ENCODE measurements at regions not wholly inside any gene's neighbourhood (a gene's known extent, or its start where the extent isn't known, plus 50 kb on each side); places are given as distances from the start of the nearest gene placed in this dataset.
"Not testable (repeated sequence)": the region's sequence is repeated elsewhere in the genome, so short reads cannot be mapped to it uniquely, and the experiment has no call there.

DNA sequence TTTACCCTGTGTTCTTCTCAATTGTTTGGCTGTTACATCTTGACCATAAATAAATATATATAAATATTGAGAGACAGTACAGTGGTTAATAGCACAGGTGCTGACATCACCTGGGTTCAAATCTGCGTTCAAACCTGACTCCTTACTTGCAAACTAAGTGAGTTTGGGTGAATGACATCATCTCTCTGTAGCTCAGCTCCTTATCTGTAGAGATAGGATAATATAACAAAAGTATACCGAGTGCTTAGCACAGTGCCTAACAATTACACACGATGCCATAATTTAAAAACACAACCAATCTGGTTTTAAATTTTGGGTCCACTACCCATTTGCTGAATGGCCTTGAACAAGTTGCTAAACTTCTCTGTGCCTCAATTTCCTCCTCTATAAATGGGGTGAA lies 86.6 kb downstream of the RRAGC start:
- Mint-ChIP-seq H3K36me3 (no peaks in the 10 kb centered on the region), H3K4me3 (no peak overlapping the region), H3K4me1 (no peaks in the 10 kb centered on the region), H3K27me3 (peaks cover 12% of the 10 kb centered on the region), H3K27ac (no peak overlapping the region), H3K9me3 (no peaks in the 10 kb centered on the region)

DNA sequence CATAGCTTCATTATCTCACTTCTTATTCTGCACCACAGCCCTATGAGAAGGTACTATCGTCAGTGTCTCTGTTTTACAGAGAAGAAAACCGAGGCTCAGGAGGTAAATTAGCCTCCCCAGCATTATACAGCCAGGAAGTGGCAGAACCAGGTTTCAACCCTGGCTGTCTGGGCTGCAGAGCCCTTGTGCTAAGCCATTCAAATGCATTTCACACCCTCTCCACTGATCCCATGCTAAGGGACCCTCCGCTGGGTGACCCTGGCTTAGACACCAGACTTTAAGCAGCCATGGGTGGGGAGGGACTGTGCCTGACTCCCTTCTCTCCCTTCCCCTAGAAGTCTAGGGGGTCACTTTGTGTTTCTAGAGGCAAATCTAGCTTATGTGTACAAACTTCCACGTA lies 87.5 kb downstream of the RRAGC start:
- Mint-ChIP-seq H3K4me1 (no peaks in the 10 kb centered on the region), H3K9me3 (no peaks in the 10 kb centered on the region), H3K36me3 (no peaks in the 10 kb centered on the region), H3K4me3 (no peak overlapping the region), H3K27ac (no peak overlapping the region), H3K27me3 (peaks cover 14% of the 10 kb centered on the region)

DNA sequence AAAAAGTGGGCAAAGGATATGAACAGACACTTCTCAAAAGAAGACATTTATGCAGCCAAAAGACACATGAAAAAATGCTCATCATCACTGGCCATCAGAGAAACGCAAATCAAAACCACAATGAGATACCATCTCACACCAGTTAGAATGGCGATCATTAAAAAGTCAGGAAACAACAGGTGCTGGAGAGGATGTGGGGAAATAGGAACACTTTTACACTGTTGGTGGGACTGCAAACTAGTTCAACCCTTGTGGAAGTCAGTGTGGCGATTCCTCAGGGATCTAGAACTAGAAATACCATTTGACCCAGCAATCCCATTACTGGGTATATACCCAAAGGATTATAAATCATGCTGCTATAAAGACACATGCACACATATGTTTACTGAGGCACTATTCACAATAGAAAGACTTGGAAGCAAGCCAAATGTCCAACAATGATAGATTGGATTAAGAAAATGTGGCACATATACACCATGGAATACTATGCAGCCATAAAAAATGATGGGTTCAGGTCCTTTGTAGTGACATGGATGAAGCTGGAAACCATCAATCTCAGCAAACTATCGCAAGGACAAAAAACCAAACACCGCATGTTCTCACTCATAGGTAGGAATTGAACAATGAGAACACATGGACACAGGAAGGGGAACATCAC lies 88.9 kb downstream of the RRAGC start:
- not testable (repeated sequence) for H3K4me3 Mint-ChIP-seq, H3K4me1 Mint-ChIP-seq, H3K36me3 Mint-ChIP-seq, H3K27ac Mint-ChIP-seq, H3K9me3 Mint-ChIP-seq
- peaks cover 13% of the 10 kb centered on the region for H3K27me3 Mint-ChIP-seq

DNA sequence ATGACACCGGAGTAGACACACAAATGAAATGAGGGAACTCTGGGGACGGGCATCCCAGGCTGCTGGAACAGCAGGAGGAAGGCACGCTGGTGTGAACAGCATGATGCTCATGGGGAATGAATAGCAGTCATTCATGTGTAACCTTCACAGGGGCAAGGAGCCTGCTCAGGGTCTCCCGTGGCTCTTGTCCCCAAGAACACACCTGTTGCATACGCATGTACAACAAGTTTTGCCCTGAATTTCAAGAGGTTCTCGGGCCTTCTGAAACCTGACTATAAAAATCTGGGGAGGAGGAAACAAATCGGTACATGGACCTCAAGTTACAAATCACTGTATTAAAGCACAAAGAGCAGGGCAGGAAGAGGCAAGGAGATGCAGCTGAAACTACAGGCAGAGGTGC lies 93.4 kb downstream of the RRAGC start:
- no peaks in the 10 kb centered on the region for H3K4me1 Mint-ChIP-seq
- H3K27ac Mint-ChIP-seq, result no peak overlapping the region
- H3K27me3 Mint-ChIP-seq, result peaks cover 11% of the 10 kb centered on the region
- H3K4me3 Mint-ChIP-seq, result no peak overlapping the region
- H3K9me3 Mint-ChIP-seq, result no peaks in the 10 kb centered on the region
- H3K36me3 Mint-ChIP-seq, result no peaks in the 10 kb centered on the region

DNA sequence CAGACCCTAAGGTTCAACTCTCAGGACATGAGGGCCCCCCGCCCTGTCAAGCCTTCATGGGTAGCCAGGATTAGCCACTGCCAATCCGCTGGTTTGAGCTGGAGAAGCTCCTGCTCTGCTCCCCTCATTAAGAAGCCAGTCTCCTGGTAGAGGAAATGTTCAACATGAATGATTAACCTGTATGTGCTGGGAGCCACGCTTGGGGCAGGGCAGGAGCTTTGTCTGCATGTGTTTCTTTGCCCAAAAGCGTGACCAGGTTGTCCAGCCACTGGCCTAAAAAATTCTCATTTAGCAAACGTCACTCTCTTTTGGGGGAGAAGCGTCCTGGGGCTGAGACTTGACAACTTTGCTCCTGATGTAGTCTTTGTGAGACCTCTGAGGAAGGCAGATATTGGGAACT lies 96.5 kb downstream of the RRAGC start:
- H3K27ac Mint-ChIP-seq, result no peak overlapping the region
- no peaks in the 10 kb centered on the region for H3K4me1 Mint-ChIP-seq
- peaks cover 7% of the 10 kb centered on the region for H3K27me3 Mint-ChIP-seq
- H3K36me3 Mint-ChIP-seq, result no peaks in the 10 kb centered on the region
- H3K9me3 Mint-ChIP-seq, result no peaks in the 10 kb centered on the region
- H3K4me3 Mint-ChIP-seq, result no peak overlapping the region

DNA sequence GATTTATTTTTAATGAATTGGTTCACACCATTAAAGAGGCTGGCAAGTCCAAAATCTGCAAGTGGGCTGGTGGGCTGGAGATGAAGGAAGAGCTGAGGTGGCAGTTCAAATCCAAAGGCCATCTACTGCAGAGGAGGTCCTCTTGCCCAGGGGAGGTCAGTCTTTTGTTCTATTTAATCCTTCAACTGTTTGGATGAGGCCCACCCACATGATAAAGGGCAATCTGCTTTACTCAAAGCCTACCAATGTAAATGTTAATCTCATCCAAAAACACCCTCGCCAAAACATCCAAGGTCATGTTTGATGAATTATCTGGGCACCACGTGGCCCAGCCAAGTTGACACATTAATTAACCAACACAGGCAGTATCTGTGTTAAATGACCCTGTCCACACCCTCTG lies 99.0 kb downstream of the RRAGC start:
- Mint-ChIP-seq H3K4me1 (no peaks in the 10 kb centered on the region), H3K9me3 (no peaks in the 10 kb centered on the region), H3K36me3 (no peaks in the 10 kb centered on the region), H3K27me3 (peaks cover 3% of the 10 kb centered on the region), H3K27ac (no peak overlapping the region), H3K4me3 (no peak overlapping the region)

DNA sequence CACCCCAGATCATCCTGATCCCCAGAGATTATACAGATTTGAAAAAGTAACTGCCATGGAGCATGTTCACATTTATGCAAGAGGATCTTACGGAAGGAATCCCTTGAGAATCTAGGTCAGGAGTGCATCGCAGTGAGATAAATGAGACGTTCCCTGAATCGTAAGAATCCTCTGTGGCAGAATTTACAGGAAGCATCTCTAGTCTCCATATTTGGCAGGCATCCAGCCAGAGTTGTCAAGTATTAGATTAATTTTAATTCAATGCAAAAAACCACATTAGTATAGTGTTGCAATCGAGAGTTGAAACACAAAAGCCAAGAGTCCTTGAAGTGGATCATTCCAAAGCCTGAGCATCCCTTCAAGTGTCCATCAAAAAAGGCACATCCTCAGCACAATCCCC lies 100.8 kb downstream of the RRAGC start:
- Mint-ChIP-seq H3K27me3 (peaks cover 4% of the 10 kb centered on the region), H3K27ac (no peak overlapping the region), H3K4me1 (no peaks in the 10 kb centered on the region), H3K36me3 (no peaks in the 10 kb centered on the region), H3K4me3 (no peak overlapping the region), H3K9me3 (no peaks in the 10 kb centered on the region)

DNA sequence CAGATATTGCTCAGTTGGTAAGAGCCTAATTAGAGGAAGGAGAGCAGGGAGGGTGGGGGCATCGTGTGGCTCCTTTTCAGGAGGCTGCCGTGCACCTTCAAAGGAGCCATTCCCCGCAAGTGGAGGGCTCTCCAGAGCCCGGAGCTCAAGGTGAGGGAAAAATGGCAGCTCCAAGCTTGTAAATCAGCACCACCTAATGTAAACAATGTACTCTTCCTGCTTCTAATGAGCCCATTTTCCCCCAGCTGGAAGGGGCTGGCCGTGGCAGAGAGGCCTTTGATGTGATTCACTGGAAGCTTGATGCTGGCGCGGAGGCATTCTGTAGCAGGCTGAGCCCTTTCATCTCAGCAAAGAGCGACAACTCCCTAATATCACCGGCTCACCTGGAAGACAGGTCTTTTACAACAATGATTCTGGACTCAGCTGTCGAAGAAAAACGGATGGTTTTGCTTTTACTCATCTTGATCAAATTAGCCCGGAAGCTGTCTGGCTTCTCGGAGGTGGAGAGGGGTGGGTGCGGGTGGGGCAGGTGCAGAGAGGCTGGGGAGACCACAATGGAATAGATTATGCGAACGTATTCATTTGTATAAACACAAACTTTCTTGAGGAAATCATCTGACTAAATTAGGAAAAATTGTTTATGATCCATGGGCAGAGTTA lies 112.5 kb downstream of the RRAGC start:
- H3K27ac Mint-ChIP-seq, result no peak overlapping the region
- H3K27me3 Mint-ChIP-seq, result peaks cover 6% of the 10 kb centered on the region
- H3K4me1 Mint-ChIP-seq, result no peaks in the 10 kb centered on the region
- no peak overlapping the region for H3K4me3 Mint-ChIP-seq
- H3K36me3 Mint-ChIP-seq, result no peaks in the 10 kb centered on the region
- no peaks in the 10 kb centered on the region for H3K9me3 Mint-ChIP-seq

DNA sequence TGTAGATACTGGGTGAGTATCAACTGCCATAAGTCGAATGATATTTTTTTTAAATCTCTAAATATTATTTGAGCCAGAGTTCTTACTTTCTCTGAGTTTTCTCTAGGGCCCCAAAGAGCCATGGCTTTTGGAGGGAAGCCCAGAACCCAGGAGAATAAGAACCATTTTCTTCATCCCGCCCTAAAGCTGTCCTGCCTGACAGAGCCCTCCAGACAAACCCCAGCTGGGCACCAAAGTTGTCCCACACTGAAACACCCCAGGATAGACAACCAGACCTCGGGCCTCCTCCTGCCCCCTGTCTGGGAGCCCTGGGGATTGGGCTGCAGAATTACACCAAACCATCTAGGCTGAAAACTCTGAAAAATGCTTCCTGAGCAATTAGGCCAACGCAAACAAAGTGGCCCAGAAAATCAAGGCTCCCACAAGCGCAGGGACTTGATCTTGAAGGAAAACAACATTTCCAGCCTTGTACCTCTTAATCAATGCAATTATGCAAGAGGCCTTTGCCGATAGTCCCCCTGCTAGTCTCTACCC lies 113.1 kb downstream of the RRAGC start:
- H3K27ac Mint-ChIP-seq, result no peak overlapping the region
- H3K36me3 Mint-ChIP-seq, result no peaks in the 10 kb centered on the region
- H3K4me1 Mint-ChIP-seq, result no peaks in the 10 kb centered on the region
- H3K27me3 Mint-ChIP-seq, result peaks cover 5% of the 10 kb centered on the region
- no peaks in the 10 kb centered on the region for H3K9me3 Mint-ChIP-seq
- H3K4me3 Mint-ChIP-seq, result no peak overlapping the region

DNA sequence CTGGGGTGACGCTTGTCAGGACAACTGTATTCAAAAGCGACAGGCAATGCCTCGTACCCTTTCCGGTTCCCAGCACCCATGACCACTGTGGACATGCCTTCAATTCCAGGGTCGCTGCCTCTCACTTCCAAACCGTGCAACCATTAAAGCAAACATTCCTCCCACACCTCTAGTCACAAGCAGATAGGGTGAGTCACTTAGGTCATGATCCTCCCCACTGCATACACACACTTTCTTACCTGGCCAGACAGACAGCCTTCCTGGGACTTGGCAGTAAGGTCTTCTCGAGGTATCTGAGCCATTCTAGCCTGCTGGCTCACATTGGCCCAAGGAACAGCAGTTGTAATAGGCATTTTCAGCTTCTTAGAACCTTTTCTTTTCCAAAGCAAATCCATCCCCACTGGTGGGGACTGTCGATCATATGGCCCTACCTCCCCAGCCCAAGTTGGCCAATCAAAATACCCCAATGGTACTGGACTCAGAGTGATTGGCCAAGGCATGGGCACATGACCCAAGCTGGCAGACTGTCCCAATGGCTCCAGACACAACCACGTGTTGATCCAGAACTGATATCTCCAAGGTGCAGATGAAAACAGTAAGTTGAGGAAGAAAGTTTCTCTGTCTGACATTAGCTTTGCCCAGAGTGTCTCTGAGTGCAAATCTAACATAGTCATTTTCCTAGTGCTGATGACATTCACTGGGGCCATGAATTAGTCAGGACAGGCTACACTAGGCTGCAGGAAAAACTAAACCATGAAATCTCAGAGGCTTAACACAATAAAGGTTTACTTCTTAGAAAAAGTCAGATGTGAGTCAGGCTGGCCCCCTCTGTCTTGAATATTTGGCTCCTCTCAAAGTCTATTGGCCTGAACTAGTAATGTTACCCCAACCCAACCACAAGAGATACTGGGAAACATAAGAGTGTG lies 113.8 kb downstream of the RRAGC start:
- Mint-ChIP-seq H3K27ac (no peak overlapping the region), H3K4me3 (no peak overlapping the region), H3K4me1 (no peaks in the 10 kb centered on the region), H3K36me3 (no peaks in the 10 kb centered on the region), H3K27me3 (peaks cover 5% of the 10 kb centered on the region), H3K9me3 (no peaks in the 10 kb centered on the region)

DNA sequence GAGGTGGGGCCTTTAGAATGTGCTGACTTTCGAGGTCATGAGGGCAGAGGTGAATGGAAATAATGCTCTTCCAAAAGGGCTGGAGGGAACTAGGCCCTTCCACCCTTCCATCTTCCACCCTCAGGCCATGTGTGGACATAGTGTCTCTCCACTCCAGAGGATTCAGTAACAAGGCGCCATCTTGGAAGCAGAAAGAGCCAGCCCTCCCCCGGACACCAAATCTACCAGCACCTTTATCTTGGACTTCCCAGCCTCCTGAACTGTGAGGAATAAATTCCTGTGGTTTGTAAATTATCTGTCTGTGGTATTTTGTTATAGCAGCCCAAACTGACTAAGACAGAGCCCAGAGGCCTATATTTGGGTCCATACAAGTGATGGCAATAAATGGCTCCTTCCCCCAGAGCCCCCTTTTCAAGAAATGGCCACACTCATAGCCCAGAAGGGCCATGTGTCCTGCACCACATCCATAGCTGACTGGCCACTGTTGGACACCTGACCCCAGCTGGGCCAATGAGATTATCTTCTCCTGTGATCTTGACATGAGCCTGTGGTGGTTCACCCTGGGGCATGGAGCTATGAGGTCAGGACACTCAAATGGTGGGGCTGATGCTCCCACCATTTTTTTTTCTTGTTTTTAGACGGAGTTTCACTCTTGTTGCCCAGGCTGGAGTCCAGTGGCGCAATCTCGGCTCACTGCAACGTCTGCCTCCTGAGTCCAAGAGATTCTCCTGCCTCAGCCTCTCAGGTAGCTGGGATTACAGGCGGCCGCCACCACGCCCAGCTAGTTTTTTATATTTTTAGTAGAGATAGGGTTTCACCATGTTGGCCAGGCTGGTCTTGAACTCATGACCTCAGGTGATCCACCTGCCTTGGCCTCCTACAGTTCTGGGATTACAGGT lies 114.9 kb downstream of the RRAGC start:
- H3K27me3 Mint-ChIP-seq, result peaks cover 2% of the 10 kb centered on the region
- no peaks in the 10 kb centered on the region for H3K4me1 Mint-ChIP-seq
- no peak overlapping the region for H3K4me3 Mint-ChIP-seq
- H3K9me3 Mint-ChIP-seq, result no peaks in the 10 kb centered on the region
- H3K36me3 Mint-ChIP-seq, result no peaks in the 10 kb centered on the region
- H3K27ac Mint-ChIP-seq, result no peak overlapping the region

DNA sequence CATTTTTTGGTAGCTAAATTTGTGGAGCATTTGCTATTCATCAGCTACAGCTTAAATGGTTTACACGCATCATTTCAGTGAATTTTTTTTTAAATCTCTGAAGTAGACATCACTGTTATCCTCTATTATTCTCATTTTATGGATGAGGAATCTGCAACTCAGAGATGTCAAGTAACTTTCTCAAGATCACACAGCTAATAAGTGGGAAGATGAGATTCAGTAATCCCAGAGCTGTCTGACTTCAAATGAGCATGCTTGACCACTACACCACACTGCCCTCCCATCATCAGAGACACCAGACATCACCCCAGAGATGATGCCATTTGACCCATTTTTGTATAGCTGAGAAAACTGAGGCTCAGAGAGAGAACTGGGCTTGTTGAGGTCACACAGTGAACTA lies 116.4 kb downstream of the RRAGC start:
- H3K27me3 Mint-ChIP-seq, result no peaks in the 10 kb centered on the region
- no peaks in the 10 kb centered on the region for H3K9me3 Mint-ChIP-seq
- no peaks in the 10 kb centered on the region for H3K4me1 Mint-ChIP-seq
- no peak overlapping the region for H3K27ac Mint-ChIP-seq
- H3K36me3 Mint-ChIP-seq, result no peaks in the 10 kb centered on the region
- no peak overlapping the region for H3K4me3 Mint-ChIP-seq

DNA sequence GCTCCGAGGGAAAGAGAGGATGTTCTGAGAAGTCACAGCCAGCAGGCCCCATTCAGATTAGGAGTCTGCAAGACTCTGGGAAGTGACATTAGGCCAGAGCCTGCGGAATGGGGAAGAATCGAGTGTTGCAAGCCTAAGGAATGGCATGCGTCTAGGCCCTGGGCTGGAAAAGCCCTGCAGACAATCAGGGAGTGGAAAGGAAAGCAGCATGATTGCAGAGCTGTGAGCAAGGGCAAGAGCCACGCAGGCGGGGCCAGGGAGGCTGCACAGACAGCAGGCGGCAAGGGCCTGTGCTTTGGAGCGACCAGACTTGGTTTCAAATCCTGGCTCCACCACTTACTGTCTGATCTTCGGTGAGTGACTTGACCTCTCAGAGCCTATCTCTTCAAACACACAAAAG lies 118.2 kb downstream of the RRAGC start:
- Mint-ChIP-seq H3K36me3 (no peaks in the 10 kb centered on the region), H3K27ac (peak overlapping the region; percentile 70), H3K4me3 (no peak overlapping the region), H3K27me3 (no peaks in the 10 kb centered on the region), H3K4me1 (no peaks in the 10 kb centered on the region), H3K9me3 (no peaks in the 10 kb centered on the region)

DNA sequence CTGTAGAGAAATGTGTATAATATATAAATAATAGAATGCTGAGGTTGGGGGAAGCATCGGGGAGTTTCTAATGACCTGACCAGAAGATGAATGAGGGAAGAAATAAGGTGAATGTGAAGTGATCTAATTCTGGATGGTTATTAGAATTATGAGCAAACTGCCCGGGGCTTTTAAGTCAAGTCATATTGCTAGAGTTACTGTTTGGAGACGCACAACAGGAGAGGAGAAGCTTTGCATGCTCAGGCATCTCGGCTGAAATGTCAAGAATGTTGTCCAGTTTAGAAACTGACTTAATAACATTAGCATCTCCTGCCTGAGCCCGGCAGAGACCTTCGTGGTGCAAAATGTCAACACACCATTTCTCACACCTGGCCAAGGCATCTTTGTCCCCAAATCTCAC lies 119.1 kb downstream of the RRAGC start:
- Mint-ChIP-seq H3K4me3 (no peak overlapping the region), H3K27ac (no peak overlapping the region), H3K27me3 (peaks cover under 1% of the 10 kb centered on the region), H3K36me3 (no peaks in the 10 kb centered on the region), H3K4me1 (no peaks in the 10 kb centered on the region), H3K9me3 (no peaks in the 10 kb centered on the region)

DNA sequence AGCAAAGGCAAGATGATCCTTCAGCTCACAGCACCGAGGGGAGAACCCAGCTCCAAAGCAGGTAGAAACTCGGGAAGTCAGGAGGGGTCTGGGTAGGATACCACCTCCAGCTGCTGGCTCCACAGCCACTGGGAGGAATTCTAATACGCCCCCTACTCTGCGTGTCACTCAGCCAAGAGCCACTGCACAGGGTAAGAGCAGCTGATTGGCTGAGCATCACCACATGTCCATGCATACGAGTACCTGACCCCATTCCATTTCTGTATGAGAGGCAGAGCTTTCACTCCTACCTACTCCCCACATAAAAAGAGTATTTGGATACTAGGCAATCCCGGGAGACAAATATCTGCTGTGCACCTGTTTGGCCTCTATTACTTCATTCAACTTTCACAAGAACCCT lies 121.4 kb downstream of the RRAGC start:
- Mint-ChIP-seq H3K27me3 (peaks cover 3% of the 10 kb centered on the region), H3K4me3 (no peak overlapping the region), H3K9me3 (no peaks in the 10 kb centered on the region)

More for the DNA sequence above, 121.4 kb downstream of the RRAGC start:
- Mint-ChIP-seq H3K27ac (no peak overlapping the region), H3K4me1 (no peaks in the 10 kb centered on the region), H3K36me3 (no peaks in the 10 kb centered on the region)

All from activated naive CD4-positive, alpha-beta T cell treated with anti-CD3 and anti-CD28 coated beads, Interleukin-2, amount 50 U/mL, for 24 hours (primary cell).